CD4-positive, alpha-beta T cell treated with Interferon alpha-2 for 1 hour (primary cell): ENCODE measurements at regions not wholly inside any gene's neighbourhood (a gene's known extent, or its start where the extent isn't known, plus 50 kb on each side); places are given as distances from the start of the nearest gene placed in this dataset.

Experiments used
- DNase-seq, 2 donors: peaks; one replicate each; pipeline ENCODE4 v3.0.0-alpha.2; 2020 to 2022

DNA sequence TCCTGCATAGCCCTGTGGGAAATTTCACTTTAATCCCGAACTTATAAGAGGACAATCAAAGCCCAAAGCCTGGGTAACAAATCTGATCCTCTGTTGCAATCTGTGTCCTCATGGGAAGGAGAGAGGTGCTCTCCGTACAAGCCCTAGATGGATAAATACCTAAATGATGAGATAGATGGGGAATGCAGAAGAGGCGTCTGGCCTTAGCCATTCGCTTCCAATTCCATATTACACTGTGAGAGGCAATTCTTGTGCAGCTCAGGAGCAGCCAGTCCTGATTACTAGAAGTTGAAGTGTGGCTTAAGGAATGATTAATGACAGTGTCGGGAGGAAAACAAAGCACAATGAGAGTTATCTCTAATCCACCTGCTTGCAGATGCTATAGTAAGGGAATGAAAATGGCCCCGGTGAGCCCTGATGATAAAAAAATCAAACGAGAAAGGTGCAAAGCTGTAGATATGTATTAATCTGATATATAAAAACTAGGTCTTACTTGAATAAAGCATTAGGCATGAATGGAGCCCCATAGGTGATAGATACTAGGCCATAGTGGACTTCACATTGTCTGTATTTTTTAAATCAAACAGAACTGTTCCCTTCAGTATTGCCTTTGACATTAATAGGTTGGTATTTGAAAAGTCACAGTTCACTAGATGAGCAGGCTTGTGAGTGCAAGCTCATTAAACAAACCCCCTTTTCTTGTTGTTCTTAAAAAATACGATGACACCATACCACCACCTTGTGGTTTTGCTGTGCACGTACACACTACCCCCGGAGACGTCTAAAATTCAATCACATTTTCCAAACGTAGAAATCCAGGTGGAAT lies 54.2 kb upstream of the TMCO5A start:
- no peak for DNase-seq

DNA sequence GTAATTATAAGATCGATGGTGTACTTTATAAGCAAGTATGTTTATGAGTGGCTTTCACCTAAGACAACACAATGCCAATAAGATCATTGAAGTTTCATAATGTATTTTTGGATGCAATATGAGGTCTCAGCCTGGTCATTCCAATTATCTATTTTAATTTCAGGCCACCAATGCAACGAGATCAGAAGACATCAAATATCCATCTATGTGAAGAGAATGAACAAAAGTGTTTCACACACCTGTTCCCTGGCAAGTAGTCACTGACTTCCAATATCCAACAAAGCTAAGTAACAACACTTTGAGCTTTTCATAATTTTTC lies 53.6 kb upstream of the TMCO5A start:
- DNase-seq: no peak

DNA sequence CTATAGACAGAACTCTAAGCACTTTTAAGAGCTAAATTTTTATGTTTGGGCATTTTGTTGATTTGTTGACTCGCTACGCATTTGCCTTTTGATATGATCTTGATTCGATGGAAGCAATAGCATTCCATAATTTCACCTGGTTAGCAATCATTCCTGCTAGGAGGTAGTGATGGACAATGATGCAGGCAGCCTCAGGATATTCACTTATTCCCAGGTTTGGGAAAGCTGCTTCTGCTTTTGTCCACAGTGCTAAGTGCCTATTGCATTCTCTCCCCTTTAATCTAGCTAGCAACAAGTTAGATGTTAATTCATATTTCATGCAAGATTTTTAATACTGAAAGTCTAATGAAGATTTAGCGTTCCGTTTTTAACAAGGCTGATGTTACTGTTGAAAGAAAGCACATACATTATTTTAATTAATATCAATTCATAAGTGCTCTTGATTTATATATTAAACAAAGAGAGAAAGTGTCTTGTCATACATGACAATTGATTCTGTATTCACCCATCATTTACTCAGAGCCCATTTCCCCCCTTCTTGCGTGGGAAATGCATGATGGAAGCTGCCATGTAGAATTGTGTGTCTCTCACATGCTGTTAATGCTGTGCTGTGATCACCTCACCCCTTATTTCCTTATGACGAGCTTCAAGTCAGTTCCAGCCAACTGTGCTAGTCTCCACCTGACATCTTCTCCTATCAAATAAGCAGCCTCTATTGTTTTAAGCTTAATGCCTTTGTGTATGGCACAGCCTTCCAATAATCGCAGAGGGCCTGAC lies 53.0 kb upstream of the TMCO5A start:
- no peak for DNase-seq

GRCh38 chr15:37882640-37883039 lies 51.8 kb upstream of the TMCO5A start:
- no peak for DNase-seq
